Stimulated activated CD4-positive, alpha-beta T cell treated with anti-CD3 and anti-CD28 coated beads, Interleukin-2, amount 100 ng/mL, for 48 hours (primary cell): ENCODE measurements at regions not wholly inside any gene's neighbourhood (a gene's known extent, or its start where the extent isn't known, plus 50 kb on each side); places are given as distances from the start of the nearest gene placed in this dataset.

ENCODE experiments used
- DNase-seq, 2 donors: peaks; one replicate each; pipeline ENCODE4 v3.0.0-alpha.2; 2020

GRCh38 chr4:136920092-136920881 lies 612.0 kb downstream of the PCDH18 start:
- DNase-seq, result no peak

- DNase-seq, result no peak
Observed at GRCh38 chr4:136918772-136919171, 613.5 kb downstream of the PCDH18 start.

- DNase-seq, result no peak
Observed at GRCh38 chr4:136917312-136918110, 614.8 kb downstream of the PCDH18 start.

DNA sequence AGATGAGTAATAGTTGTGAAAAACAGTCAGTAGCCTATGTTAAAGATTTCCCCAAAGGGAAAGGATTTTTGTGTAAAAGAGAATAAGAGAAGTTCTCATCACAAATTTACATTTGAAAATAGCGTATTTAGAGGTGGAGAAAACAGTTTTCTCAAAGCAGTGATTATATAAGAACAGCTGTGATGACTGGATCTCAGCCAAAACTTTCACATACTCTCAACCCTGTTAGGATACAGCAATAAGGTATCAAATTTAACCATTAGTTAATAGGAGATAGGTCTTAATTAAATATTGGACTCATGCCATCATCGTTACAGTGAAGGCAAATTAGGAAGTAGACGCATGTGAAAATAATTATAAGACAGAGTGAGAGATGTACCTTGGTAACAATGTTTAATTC lies 622.7 kb downstream of the PCDH18 start:
- DNase-seq, result no peak

DNA sequence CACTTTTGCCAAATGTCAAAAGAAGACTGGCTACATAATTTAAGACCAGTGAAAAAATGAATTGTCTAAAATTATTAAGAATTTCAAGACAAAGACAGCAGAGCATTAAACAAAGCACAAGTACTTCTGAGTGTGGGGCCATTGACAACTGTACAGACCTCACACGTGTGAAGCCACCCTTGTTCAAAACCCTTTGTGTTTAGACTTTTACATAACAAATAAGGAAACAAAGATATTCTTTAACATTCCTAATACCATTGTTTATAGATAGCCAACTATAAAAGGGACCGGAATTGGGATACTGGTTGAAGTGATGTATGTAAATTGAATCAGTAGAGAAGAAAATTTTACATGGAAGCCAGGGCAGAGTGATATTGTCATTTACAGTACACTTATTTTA lies 624.2 kb downstream of the PCDH18 start:
- no peak for DNase-seq

- DNase-seq, result no peak
Observed at GRCh38 chr4:136900696-136901095, 631.6 kb downstream of the PCDH18 start.

- no peak for DNase-seq
Observed at GRCh38 chr4:136898590-136899248, 633.6 kb downstream of the PCDH18 start.

GRCh38 chr4:136893573-136893972 lies 638.7 kb downstream of the PCDH18 start:
- DNase-seq, result no peak

- no peak for DNase-seq
Observed at GRCh38 chr4:136881666-136882065, 650.6 kb downstream of the PCDH18 start.

DNA sequence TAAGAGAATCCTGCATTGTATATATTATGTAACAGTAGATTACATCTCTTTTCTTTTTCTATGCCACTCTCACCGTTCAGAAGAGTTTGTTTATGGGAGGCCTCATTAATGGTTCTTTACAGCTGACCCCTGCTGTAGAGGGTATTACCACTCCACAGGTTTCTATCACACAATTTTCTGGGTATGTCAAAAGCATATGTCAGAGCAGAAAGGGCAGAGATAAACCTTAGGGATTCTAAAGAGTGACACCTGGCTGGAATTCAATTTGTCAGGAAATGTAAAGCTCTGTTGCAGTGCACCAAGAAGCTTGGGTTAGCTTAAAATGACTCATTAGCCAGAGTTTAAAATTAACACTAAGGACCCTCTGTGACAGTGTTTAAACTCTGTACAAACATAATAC lies 658.7 kb downstream of the PCDH18 start:
- DNase-seq, result no peak

DNA sequence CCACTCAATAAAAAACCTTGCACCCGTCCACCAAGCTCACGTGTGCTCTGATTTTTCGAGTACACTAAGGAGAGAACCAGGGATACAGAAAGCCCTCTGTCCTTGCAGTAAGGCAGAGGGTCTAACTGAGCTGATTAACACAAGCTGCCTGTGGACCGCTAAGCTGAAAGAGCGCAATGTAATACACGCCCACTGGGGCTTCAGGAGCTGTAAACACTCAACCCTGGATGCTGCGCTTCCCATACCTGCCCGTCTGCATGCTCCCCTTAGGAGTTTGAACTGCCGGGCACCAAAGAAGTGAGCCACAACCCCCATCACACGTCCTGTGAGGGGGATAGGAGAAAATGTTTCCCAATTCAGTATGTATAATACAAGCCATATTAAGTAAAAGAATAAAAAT lies 664.8 kb downstream of the PCDH18 start:
- DNase-seq, result no peak

GRCh38 chr4:136865526-136865925 lies 666.8 kb downstream of the PCDH18 start:
- DNase-seq, result no peak

GRCh38 chr4:136864604-136865185 lies 667.6 kb downstream of the PCDH18 start:
- DNase-seq, result peak; percentile 7 to 30

DNA sequence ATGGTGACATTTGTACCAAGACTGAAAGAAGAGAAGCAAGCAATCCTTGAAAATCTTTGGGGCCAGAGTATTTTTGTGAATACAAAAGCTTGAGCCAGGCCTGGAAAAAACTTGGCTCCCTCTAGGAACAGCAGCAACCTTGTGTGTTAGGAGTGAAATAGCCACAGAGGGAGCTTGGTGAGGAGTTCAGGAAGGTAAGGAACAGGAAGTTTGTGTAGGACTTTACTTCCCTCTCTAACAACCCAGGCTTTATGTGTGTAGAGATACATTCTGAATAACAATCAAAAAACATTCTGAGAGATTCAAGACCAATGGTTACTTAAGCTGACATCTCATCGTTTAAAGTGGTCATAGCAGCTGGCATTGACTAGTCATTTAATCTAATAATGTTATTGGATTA lies 668.5 kb downstream of the PCDH18 start:
- no peak for DNase-seq

DNA sequence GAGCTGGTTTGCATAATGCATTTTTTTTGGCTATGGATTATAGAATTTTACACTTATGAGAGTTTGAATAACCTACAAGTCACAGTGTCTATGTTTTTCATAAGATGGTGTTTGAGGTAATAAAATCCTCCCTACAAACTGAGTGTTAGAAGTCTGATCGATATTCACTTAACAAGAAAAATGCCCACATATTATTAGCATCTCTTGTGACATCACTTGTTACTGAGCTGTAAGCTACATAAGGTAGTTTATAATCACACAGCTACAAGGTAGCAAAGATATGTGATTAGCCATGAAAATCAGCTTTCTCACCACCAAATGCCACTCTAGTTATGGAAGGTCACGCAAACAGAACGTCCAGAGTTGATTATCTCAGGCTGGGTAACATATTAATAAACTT lies 669.6 kb downstream of the PCDH18 start:
- no peak for DNase-seq

- no peak for DNase-seq
Observed at GRCh38 chr4:136861091-136861490, 671.2 kb downstream of the PCDH18 start.

DNA sequence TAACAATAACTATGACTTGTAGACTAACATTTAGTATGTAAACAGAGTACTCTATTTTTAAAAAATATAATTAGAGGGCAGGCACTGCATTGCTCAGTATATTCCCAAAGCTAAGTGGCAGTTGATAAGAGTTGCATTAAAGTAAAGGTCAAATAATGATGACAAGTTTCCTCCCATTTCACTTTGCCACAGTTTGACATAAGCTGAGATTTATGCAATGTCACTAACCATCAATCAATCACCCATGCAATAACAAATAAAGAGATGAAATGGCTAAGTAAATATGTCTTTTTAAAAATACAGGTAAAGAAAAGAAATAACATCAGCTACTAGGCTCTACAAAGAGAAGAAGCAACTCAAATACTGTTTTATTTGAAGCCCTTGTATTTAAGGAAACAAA lies 673.4 kb downstream of the PCDH18 start:
- no peak for DNase-seq

DNA sequence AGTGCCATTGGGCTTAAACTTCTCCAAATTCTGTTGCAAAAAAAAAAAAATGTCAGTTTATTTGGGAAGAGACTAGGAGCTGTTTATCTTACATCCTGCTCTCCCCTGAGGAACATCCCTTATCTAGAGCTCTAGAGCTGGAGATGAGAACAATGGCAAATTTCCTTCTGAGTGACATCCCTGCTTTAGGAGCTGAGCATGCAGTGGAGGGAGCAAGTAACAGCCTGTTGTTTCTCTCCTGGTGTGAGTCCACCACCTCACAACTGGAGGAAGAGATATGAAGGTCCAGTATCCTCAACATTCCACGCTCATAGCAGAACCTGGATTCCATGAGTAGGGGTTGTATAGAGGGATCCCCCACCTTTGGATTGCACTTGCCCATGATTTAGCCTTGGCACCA lies 676.4 kb downstream of the PCDH18 start:
- no peak for DNase-seq

DNA sequence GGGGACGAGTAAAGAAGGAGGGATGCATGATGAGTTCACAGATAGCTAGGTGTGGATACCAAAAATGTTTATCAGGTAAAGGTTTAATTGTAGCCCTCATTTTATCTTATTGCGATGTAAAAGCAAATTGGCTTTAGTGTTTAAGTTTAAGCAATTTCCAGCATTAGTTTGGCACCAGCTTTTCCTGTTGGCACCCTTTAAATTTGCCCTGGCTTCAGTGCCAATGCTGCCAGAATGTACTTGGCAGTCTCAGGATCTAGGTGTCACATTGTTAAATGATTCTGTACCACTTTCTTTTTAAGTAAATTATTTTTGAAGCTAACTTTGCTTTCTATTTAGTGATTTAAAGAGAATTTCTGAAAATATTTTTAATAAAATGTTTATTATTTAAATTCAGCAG lies 681.8 kb downstream of the PCDH18 start:
- no peak for DNase-seq

DNA sequence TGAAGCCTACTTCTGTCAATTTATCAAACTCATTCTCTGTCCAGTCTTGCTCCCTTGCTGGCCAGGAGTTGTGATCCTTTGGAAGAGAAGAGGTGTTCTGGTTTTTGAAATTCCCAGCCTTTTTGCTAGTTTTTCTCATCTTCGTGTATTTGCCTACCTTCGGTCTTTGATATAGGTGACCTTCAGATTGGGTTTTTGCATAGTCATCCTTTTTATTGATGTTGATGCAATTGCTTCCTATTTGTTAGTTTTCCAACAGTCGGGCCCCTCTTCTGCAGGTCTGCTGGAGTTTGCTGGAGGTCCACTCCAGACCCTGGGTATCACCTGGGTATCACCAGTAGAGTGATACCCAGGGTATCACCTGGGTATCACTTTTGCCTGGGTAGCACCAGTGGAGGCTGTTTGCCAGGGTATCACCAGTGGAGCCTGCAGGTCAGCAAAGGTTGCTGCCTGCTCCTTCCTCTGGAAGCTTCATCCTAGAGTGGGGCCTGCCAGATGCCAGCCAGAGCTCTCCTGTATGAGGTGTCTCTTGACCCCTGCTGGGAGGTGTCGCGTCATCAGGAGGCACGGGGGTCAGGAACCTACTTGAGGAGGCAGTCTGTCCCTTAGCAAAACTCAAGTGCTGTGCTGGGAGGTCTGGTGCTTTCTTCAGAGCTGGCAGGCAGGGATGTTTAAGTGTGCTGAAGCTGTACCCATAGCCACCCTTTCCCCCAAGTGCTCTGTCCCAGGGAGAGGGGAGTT lies 684.2 kb downstream of the PCDH18 start:
- no peak for DNase-seq

DNA sequence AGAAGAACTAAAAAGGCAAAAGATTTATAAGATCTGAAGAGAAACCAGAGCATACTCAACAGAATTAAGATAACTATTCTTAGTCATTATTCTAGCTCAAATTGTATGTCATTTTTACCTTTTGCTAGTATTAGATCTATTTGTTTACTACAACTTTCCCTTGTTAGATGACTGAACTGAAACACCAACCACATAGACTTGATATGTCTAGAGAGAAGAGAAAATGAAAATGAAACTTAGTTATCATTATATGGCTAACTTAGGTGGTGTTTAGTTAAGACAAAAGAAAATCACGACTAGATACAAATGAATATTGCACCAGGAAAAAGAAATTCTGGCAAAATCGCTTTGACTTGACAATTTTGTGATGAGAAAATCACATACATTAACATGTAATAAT lies 690.8 kb downstream of the PCDH18 start:
- DNase-seq, result no peak

GRCh38 chr4:136838607-136839006 lies 693.7 kb downstream of the PCDH18 start:
- DNase-seq, result no peak

DNA sequence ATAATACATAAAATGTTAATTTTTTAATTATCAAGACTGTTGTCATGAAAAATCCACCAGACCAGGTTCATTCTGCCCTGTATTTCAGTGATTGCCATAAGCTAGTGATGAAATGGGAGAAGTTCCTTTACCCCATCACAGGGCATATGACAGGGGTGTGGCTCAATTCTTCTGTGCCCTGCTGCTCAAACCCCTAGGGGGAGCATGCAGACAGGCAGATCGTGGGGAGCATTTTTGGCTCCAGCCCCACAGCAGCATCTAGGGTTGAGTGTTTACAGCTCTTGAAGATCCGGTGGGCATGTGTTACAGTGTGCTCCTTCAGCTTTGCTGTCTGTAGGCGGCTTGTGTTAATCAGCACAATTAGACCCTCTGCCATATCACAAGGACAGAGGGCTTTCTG lies 700.7 kb downstream of the PCDH18 start:
- DNase-seq, result no peak
